DMS53 treated with DMSO at 0.1 percent for 48 hours (cell line): ENCODE measurements at regions not wholly inside any gene's neighbourhood (a gene's known extent, or its start where the extent isn't known, plus 50 kb on each side); places are given as distances from the start of the nearest gene placed in this dataset.

Experiments
- DNase-seq: peaks from one replicate; lab custom pipeline; 2025; ENCODE audit not compliant: unreplicated experiment; lab: John Stamatoyannopoulos, UW

DNA sequence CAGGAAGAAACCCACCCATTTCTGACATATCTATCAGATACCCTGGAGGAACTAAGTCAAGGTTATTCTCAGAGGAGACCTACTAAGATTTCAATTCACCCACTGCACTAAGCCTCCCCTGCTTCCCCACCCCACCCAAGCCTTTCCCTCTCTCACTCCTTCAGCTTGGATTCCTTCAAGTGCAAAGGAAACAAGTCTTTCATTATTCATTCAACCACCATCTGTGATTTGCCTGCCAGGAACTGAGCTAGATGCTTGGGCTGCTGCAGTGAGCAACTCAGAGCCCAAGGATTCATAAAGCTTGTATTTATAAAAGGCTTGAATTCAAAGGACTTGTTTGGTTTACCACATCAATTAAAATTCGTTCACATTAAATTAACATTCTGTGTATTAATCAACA, 161.3 kb downstream of the GXYLT1 start:
- no peak for DNase-seq

DNA sequence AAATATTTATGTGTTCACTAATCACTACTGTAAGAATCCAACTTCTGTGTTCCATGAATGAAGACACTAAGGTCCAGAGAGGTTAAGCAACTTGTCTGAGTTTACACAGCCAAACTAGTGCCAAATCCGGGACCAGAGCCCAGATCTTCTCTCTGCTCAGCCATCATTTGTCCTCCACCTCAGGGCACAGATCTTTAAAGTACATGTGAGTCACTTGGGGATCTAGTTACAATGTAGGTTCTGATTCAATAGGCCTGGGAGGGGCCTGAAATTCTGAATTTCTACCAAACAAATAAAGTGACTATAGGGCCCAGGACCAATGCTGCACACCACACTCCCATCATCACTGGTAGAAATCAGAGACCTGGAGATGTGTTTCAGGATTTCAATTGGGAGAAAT, 162.9 kb downstream of the GXYLT1 start:
- DNase-seq: peak; percentile 29

DNA sequence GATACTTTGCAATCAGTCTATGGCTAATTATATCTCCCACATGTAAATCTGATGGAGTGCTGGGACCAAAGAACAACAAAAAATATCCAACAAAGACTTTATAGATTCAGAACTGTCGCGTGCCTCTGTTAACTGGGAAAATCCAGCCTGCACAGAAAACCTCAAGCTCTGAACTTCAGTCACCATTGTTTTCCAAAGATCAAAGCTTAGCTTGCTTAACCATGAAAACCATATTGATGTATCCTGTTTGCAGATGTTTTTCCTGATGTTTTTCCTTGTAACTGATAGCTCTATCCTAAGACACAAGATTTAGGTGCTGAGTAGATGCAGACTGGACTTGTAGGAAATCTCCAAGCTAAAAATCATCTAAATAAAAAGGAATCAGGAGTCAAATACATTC, 163.7 kb downstream of the GXYLT1 start:
- DNase-seq: no peak

DNA sequence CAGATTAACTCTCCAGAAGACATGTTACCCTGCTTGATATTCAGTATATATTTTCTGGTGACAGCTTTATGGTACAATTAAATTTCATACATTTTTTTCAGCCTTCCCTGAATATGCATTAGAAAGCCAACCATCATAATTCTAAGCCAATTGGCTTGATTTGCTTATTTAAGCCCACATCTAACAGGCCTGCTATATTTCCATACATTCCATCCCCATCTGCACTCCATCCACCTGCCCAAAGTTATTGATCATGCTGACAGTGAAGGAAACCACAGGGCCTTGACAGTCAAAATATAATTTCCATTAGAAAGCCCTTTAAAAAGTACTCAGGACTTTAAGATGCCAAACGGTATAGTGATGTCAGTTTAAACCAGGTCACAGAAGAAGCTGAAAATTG, 164.3 kb downstream of the GXYLT1 start:
- DNase-seq: no peak

DNA sequence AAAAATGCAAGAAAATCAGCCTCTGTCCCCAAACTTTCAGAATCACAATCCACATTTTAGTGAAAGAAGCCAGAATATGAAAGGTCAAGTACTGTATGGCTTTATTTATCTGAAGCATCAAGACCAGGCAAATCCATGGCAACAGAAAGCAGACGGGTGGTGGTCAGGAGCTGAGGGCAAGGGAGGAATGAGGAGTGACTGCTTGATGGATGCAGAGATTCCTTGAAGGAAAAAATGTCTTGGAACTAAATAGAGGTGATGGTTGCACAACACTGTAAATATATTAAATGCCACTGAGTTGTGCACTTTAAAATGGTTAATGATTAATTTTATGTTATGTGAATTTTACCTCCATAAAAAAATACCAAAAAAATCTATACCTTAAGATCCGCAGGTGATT, 165.1 kb downstream of the GXYLT1 start:
- no peak for DNase-seq

DNA sequence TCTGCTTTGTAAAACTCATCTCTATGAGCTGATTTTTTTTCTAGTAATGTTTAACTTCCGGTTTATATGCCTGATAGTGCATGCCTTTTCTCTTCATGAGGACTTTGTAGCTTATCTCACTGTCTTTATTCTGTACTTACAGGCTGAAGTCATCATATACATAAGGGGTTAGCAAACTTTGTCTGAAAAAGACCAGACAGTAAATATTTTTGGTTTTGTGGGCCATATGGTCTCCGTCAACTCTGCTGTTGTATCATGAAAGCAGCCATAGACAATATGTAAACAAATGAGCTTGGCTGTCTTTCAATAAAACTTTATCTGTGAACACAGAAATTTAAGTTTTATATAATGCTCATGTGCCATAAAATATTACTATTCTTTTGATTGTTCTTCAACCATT, 172.1 kb downstream of the GXYLT1 start:
- peak; percentile 37 for DNase-seq

DNA sequence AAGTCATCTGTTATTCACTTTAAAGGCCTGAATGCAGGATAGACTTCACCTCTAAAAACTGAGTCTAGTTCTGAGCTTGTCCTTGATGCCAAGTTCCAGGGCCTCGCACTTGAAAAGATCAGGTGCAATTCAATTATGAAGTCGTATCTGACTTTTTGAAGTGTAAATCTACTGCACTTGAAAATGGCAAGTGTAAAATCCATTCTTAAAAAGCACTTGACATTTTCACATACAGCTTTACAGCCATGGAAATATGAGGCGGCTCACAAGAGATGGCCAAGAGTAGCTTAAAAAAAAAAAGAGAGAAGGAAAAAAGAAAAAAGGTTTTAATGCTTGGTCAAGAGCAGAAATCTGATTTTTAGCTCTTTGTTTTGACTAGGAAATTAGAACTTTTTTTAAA, 172.5 kb downstream of the GXYLT1 start:
- DNase-seq: no peak

DNA sequence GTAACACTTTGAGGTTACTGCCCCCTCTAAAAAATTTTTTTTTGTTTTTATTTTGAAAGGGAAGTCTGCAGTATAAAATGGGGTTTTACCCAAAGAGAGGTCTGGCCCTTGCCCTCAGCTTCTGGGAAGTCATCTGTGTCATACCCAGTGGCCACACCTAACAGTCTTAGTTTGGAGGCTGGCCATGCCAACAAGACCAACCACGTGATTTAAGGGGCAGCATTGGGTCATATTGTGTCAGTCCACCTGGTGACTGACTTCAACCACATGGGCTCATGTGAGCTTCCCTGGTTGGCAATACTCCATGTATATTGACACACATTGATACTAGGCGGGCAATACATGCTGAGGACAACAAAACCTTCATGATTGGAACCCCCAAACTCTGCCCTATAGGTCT, 173.9 kb downstream of the GXYLT1 start:
- DNase-seq: no peak

DNA sequence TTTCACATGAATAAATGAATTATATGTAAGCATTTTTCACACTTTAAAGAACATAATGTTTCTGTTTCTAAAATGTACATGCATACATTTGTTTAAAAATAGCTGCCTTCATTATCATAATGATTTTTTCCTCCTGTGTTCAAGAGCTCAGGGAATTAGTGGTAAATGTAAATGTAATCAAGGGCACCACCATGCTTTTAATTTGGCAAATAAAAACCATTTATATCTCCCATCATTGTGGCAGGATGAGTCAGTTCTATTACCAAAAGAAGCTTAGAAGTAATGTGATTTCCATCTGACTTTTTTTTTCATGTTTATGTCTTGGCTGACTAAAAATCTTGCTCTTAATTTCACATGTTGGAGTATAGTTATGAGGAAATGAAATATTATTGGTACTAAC, 176.1 kb downstream of the GXYLT1 start:
- no peak for DNase-seq

DNA sequence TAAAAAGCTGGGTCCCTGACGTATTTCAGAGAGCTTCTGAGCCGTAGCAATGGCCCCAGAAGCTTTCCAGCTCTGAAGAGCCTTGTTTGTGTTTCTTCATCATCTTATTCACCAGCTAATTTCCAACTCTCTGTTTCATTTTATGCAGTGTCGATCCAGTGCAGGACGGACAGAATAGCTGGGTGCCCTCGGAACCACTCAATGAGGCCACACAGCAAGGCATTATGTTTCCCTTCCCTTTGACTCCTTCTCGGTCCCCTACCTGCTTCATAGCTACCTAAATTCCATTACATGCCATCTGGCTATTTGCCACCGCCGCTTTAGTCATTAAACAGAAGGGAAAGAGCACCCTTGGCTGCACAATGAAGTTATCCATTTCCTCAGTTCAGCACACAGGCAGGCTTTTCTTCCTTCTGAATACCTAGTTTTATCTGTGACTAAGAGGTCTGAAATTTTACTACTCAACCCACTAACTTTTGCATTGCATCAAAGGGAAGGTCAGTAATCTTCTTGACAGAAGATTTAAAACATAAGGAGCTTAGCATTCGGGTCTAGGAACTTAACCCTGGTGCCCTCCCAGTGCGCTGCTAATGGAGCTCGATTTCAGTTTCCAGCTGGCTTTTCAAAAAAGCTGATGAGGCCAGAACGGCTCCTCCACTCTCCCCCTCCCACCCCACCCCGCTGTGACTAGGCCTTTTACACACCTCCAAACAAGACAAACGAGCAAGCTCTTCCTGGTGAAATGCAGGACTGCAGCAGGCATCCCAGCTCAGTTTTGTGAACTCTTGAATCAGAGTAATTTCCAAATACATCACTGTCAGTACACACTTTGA, 176.8 kb downstream of the GXYLT1 start:
- no peak for DNase-seq

DNA sequence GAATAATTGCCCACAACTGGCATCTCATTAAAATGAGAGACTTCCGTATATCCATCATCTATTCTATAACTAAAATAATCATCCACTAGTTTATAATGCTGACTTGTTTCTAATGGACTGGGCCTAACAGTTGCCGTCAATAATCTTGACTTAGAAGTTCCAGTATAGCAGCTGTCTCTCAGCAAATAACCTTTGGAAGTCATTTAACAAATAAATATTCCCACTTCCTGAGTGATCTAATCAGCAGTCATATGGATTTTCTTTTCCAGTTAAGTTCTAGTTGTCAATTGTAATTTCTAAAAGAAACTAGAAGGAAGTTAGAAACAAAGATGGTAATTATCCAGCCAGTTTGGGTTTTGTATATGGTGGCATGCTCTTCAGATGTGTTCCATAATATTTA, 177.8 kb downstream of the GXYLT1 start:
- DNase-seq: no peak

DNA sequence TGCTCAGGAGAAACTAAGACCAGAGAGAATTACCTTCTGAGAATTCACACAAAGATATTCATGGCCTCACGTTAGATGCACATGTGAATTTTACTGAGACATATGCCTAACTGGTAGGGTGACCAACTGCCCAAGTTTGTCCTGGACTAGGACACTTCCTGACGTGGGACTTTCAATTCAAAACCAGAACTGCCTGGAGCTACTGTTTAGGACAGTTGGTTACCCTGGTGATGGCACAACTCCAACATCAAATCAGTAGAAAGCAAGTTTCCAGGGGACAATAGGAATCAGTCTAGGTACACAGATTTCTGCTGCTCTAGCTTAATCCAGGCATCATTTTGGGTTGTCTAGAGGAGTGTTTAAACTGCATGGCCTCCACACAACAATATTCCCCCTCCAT, 178.7 kb downstream of the GXYLT1 start:
- DNase-seq: no peak

DNA sequence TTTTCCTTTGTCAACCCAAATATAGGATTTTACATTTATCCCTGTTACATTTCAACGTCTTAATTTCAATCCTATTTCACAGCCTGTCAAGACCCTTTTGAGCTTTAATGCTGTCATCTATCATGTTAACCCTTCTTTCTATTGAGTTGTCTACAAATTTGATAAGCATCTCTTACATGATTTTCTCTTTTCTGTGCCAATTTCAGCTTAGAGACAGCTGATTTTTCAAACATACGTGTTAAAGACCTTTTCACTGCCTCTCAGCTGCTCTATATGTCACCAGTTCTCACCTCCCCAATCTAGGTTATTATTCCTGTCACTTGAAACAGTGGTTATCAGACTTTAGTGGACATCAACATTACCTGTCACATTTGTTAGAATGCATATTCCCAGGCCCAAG, 181.3 kb downstream of the GXYLT1 start:
- DNase-seq: no peak

DNA sequence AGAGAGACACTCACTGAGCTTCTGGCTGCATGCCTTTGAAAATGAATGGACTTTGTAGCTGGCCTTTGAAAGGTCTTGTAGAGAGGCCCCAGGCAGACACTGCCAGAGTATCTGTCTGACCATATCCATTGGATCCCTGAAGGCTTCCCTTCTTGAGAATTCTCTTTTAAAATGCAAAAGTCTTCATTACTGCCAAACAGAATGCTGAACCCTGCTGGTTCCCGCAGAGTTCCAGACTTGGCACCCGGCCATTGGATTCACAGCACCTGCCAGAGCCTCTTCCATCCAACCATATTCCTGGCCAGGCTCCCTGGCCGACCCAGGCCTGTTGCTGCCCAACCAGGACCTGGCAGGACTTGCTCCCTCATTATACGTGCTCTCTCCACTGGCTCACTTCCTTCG, 182.5 kb downstream of the GXYLT1 start:
- no peak for DNase-seq

DNA sequence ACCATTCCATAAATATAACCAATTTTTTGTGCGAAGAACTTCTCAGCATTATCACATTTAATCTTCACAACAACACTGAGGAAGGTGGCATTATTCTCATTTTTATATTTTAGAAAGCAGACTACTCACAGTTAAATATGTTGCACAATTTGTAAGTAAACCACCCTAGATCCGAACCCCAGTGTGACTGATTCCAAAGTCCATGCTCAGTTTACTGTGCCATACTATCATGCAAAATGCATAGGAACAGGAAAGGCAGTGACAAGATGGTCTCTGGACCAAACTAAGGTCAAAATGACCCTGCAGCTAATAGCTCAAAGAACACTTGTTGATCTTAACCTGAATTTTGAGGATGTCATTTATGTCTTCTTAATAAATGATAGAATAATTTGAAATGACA, 185.4 kb downstream of the GXYLT1 start:
- no peak for DNase-seq

DNA sequence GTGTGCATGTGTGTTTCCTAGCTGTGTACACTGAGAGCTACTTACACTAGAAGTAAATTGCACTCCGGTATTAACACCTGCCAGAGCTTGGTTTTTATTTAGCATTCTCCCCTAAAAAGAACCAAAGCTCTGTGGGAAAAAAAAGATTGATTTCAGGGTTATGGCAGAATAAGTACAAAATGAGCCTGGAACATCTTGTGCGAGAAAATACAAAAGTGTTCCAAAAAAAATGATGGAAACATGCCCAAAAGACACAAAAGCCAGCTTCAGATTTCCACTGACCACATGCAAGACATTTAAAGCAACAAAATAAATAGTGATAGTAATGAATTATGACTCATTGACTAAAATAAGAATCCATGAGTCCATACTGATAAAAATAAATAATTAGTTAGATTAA, 188.3 kb downstream of the GXYLT1 start:
- no peak for DNase-seq

DNA sequence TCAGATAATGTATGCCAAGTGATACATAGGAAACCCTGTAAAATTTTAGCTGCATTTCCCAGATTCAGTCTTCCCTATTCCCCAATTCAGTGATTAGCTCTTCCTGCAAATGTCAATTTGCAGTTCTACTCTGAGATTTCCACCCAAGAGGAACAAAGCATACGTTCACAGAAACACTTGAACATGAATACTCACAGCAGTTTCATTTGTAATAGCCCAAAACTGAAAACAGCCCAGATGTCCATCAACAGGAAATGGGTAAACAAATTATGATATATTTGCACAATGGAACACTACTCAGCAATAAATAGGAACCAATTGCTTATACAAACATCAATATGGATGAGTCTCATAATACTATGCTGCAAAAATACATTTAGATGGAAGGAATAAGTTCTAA, 194.2 kb downstream of the GXYLT1 start:
- no peak for DNase-seq

DNA sequence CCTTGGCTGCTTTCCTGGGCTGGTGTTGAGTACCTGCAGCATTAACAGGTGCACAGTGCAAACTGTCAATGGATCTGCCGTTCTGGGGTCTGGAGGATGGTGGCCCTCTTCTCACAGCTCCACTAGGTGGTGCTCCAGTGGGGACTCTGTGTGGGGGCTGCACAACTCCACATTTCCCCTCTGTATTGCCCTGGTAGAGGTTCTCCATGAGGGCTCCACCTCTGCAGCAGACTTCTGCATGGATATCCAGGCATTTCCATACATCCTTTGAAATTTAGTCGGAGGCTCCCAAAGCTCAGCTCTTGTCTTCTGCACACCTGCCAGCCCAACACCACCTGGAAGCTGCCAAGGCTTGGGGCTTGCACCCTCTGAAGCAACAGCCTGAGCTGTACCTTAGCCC, 198.6 kb downstream of the GXYLT1 start:
- no peak for DNase-seq

DNA sequence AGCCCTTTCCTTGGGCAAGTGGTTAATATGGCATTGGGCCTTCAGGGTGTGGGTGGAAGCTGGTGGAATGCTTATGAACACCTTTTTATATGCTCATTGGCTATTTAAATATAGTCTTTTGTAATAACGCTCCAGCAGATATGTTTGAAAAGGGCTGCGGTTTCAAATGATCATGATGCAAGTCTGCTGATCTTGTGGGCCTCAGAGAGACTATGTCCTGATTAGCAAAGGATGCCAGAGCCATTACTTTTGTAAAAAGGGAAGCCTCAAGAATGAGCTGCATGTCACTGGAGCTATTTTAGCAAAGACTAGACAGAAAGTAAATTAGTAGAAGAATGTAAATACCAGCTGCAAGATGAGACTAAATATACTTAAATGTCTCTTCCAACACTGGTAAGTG, 200.5 kb downstream of the GXYLT1 start:
- no peak for DNase-seq

DNA sequence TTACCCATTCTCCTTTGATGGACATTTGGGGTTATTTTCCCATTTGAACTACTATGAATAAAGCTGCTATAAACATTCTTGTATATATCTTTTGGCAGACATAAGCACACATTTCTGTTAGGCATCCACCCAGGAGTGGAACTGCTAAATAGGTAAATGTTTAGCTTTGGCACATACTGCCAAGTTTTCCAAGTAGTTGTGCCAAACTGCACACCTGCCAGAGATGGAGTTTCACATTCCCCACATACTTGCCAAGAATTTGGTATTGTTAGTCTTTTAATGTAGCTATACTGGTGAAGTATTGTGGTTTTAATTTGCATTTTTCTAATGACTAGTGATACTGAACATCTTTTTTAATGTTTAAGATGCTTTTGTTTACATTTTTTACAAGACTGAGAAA, 201.0 kb downstream of the GXYLT1 start:
- DNase-seq: no peak

DNA sequence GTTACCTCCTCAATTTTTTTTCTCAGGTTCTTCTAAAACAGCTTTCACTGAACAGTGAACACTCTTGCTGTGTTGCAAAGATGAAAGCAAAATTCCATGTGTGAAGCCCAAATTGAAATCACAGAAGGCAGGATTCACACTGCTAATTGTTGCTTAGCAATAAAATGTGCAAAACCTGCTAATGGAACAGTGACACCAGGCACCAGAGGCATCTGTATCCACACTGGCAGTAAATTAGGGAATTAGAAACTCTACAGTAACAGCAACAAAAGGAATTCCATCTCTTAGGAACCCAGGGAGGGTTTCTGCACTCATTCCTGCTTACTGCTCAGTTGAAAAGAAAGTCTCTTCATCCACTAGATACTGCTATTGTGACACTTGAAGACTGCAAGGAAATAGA, 202.3 kb downstream of the GXYLT1 start:
- no peak for DNase-seq

DNA sequence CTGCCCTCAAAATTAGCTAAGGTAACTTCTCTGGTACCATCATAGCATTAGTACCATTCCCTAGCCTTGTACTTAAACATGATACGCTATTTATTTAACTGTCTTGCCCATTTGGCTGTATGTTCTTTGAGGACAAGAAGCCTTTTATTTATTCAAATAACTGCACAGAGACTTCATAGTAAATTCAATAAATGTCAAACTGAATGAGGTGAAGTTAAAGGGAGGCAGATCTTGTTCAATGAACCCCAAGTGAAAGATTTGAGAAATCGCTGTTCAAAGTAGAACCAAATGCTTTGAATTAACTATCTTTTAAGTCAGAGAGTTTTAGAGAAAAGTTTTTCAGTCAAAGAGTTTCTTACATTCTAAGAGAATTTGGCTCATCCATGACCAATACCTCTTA, 203.6 kb downstream of the GXYLT1 start:
- no peak for DNase-seq

DNA sequence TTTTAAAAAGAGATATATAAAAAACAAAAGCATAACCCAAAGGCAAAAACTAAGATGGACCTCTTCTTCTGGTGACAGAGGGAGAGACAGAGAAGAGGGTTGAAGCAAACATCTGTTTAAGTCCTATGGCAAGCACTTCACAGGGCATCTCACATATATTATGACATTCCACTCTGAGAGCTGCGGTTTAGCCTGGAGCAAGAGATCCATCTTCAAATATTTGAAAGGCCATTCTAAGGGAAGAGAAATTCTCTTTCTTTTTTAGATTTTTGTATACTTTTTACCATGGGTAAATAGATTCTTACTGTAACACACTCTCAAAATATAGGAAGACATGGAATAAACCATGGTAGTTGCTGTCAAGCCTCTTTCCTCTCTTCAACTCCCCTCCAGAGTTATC, 204.1 kb downstream of the GXYLT1 start:
- DNase-seq: no peak
